ENCODE measurements at regions not wholly inside any gene's neighbourhood (a gene's known extent, or its start where the extent isn't known, plus 50 kb on each side); places are given as distances from the start of the nearest gene placed in this dataset. TPM values are rescaled to one million over a fixed set of nuclear protein-coding genes. Genes with fewer than 3 reads are reported as not detected.
"Not testable (repeated sequence)": the region's sequence is repeated elsewhere in the genome, so short reads cannot be mapped to it uniquely, and the experiment has no call there.

DNA sequence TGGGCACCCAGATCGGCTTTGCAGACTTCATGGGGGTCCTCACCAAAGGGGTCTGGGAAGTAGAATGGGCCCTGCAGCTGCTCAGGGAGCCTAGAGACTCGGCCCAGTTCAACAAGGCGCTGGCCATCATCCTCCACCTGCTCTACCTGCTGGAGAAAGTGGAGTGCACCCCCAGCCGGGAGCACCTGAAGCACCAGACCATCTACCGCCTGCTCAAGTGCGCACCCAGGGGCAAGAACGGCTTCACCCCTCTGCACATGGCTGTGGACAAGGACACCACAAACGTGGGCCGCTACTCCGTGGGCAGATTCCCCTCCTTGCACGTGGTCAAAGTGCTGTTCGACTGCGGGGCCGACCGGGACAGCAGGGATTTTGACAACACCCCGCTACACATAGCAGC lies 515.0 kb downstream of the TUBA3C start:
- not testable (repeated sequence) for DNase-seq (ENCODE audit: low read depth)

DNA sequence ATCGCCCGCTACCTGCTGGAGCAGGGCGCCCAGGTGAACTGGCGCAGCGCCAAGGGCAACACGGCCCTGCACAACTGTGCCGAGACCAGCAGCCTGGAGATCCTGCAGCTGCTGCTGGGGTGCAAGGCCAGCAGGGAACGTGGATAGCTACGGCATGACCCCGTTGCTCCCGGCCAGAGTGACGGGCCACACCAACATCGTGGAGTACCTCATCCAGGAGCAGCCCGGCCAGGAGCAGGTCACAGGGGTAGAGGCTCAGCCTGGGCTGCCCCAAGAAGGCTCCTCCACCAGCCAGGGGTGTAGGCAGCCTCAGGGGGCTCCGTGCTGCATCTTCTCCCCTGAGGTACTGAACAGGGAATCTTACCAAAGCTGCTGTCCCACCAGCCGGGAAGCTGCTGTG lies 515.9 kb downstream of the TUBA3C start:
- not testable (repeated sequence) for DNase-seq (ENCODE audit: low read depth)

DNA sequence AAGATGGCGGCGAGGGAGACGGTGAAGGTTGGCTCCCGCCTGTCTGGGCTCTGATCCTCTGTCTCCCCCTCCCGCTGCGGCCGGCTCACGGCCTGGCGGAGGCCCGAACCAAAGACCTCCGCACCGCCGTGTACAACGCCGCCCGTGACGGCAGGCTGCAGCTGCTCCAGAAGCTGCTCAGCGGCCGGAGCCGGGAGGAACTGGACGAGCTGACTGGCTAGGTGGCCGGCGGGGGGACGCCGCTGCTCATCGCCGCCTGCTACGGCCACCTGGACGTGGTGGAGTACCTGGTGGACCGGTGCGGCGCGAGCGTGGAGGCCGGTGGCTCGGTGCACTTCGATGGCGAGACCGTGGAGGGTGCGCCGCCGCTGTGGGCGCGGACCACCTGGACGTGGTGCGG lies 516.5 kb downstream of the TUBA3C start:
- DNase-seq (ENCODE audit: low read depth): not testable (repeated sequence)

DNA sequence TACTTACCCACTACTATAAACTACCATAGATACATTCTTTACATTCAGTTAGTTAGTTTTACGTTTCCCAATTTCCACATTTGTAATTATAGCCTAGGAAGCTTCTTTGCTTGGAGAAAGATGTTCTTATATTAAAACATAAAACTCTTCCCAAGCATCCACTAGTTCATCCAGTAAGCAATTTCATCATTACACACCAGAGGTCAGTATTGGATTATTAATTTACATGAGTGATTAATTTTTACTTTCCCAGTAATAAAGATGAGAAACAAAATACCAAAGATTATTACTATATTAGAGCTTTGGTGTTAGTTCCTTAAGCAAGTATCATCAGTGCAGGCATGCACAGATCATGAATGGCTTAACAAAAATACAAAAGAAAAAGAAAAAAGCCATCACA lies 518.4 kb downstream of the TUBA3C start:
- not testable (repeated sequence) for DNase-seq (ENCODE audit: low read depth)

DNA sequence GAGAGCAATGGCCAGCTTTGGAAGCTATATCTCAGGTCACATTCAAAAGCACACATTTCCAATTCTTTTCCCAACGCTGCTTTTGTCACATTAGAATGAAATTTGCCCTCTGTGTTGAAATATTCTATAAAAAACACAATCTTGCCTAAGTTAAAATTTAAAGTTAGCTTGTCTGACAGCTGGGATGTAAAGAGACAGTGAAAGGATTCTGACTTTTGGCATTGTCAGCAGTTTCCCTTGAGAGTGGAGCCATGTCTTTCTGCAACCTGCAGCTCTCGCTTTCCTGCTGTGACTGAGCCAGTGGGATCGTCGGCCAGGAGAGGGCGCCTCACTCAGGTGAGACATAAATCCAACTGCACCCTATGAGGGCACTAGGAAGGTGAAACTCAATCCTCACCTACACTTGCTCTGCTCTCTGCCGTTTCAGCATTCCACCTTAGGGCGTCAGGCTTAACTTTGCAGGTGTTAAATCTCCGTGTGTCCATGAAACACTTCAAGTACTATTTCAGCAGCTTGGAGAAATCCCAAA lies 537.9 kb downstream of the TUBA3C start:
- peak; percentile 13 for DNase-seq (ENCODE audit: low read depth)

DNA sequence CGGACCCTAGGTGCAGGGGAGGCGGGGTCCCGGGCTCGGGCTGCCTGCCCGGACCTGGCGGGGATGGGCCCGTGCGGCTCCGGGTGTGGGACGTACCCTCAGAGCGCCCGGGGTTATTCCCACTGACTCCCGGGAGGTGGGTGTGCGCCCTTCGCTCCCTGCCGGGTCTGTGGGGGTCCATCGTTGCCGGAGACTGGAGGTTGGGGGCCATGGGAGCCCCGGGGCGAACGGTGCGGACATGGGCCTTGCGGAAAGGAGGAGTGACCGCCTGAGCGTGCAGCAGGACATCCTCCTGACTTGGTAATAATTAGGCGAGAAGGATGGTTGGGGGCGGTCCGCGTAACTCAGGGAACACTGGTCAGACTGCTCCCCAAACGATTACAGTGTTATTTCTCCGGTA lies 552.7 kb downstream of the TUBA3C start:
- not testable (repeated sequence) for DNase-seq (ENCODE audit: low read depth)

DNA sequence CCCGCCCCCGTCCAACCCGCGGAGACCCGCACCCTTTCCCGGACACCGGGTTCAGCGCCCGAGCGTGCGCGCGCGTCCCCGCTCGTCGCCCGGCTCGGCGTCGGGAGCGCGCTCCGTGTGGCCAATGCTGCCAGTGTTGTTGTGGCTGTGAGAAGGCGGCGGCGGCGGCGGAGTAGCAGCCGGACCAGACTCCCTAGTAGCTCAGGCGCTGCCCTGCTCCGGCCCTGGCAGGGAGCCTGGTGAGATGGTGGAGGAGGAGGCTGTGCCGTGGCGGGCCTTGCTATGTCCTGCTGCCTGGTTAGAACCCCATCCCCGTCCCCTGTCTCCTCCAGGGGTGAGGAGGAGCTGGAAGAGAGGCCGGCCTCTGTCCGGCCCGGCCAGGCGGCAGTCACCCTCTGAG lies 553.2 kb downstream of the TUBA3C start:
- DNase-seq (ENCODE audit: low read depth): no peak

DNA sequence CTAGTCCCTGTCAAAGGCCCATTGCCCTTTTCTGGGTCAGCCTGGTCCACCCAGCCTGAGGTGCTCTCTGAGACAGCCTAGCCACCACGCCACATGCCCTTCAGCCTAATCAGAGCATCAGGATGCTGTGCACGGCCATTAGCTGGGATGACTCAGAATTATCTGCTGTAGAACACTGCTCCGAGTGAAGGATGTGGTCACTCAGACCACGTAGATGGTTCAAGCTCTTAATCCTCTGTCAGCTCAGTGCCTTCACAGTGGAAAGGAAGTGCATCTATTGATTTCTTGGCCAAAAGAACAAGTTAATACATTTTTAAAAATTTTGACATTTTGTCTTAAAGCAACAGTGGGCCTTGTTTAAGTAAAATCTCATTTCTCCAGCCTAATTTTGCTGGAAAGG lies 557.6 kb downstream of the TUBA3C start:
- DNase-seq (ENCODE audit: low read depth): peak; percentile 52

DNA sequence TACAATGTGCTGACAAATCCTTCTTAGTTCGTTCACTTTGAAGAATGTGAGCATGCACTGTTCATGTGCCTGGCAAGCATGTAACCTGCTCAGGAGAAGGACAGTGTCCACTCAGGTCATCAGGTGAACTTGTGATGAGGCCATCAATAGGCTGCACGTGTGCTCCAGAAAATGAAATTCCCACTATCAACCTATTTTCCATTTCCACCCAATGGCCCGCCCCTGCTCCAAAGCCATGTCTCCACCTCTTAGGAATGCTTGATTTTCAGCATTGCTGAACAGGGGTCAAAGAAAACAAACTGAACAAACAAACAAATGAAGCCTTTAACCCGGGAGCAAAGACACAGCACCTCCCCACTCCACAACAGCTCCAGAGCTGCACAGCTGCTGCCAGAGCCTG lies 563.2 kb downstream of the TUBA3C start:
- not testable (repeated sequence) for DNase-seq (ENCODE audit: low read depth)

DNA sequence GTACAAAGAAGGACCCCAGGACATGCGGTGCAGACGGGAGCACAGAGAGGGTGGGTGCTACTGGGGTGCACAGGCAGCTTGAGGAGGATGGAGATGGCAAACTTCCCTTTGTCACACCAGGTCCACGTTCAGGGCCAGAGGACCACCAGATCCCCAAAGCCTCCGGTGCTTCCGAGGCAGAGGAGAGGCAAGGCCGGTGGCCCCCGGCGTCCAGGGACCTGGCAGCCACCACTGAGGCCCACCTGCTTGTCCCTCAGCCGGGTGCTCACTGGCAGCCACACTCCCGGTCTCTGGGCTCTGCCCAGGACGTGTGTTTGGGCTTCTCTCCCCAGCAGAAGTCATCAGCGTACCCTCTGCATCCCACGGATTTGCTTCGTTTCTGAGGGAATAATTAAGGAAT lies 571.1 kb downstream of the TUBA3C start:
- DNase-seq (ENCODE audit: low read depth): not testable (repeated sequence)

DNA sequence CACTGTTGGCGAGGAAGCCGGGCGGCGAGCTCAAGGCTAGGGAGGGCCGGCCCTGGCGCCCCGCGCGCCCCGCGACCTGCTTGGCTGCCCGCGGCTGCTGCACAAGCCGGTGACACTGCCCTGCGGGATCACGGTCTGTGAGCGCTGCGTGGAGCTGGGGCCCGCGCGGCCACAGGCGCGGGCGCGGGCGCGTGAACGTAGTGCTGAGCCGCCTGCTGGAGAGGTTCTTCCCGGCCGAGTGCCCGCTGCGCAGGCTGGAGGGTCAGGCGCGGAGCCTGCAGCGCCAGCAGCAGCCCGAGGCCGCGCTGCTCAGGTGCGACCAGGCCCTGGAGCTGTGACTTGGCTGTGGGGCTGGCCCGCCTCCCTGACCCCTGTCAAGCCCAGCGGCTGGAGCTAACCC lies 572.3 kb downstream of the TUBA3C start:
- DNase-seq (ENCODE audit: low read depth): not testable (repeated sequence)

DNA sequence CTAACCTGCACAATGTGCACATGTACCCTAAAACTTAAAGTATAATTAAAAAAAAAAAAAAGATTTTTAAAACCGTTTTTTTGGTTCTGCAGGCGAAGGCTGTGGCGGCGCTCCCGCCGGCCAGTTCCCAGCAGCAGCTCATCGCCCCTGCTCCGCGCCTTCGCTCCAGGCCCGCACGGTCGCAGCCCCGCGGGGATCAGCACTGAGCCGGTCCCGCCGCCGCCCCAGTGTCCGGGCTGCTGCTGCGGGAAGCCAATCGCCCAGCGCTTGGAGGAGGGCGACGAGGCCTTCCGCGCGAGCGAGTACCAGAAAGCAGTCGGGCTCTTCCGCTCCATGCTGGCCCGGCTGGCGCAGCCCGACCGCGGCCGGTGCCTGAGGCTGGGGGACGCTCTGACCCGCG lies 572.8 kb downstream of the TUBA3C start:
- not testable (repeated sequence) for DNase-seq (ENCODE audit: low read depth)

DNA sequence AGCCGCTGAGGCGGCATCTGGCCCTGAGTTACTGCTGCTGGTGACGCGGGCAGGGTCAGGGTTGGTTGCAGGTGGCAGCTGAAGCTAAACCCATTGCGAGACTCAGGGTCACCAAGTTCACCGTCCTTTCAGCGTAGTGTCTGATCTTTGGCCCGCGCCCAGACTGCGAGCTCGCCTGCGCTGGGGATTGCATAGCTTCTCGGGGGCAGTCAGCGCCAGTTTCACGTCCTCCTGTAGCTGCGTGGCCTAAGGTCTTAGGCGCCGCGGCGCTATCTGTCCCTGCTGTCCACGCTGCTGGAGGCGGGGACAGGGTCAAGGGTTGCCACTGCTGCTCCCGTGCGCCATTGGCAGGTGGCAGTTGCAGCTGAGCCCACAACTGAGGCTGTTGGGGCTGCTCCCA lies 581.3 kb downstream of the TUBA3C start:
- DNase-seq (ENCODE audit: low read depth): not testable (repeated sequence)

DNA sequence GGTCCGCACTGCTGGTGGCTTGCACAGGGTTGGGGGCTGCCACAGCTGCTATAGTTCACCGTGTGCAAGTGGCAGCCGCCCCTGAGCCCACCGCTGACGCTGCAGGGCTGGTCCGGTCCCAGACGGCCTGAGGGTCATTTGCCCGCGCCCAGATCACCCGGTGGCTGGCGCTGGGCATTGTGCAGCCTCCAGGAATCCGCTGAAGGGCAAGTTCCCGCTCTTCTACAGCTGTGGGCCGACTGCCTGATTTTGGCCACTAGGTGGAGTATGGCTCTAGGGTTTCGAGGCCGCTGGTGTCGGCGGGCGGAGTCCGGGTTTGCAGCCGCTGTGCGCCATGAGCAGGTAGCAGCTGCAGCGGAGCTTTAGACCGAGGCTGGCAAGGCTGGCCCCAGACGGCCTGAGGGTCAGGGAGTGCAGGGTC lies 581.8 kb downstream of the TUBA3C start:
- peak; percentile 22 for DNase-seq (ENCODE audit: low read depth)

DNA sequence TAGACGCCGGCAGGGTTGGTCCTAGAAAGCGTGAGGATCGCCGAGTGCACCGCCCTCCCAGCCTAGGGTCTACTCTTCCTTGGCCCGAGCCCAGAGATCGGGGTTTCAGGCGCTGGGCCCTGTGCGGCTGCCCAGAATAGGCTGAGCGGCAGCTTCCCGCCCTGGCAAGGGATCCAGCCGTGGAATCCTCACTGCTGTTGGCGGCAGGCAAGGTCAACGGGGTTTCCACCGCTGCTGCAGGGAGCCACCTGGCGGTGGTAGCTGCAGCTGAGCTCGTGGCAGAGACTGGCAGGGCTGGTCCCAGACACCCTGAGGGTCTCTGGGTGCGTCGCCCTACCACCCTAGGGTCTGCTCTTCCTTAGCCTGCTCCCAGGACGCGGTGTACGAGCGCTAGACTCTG lies 583.1 kb downstream of the TUBA3C start:
- DNase-seq (ENCODE audit: low read depth): peak; percentile 26

DNA sequence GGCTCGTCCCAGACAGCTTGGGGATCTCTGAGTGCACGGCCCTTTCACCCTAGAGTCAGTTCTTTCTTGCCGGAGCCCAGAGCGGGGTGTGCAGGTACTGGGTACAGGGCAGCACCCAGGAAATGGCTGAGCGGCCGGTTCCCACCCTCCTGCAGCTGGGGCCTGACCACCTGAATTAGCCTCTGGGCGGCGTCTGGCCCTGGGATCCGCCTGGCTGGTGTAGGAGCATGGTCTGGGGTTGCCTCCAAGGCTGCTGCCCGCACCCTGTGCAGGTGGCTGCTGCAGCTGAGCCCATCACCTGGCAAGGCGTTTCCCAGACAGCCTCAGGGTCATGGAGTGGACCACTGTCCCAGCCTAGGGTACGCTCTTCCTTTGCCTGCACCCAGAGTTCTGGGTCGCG lies 583.7 kb downstream of the TUBA3C start:
- DNase-seq (ENCODE audit: low read depth): not testable (repeated sequence)

DNA sequence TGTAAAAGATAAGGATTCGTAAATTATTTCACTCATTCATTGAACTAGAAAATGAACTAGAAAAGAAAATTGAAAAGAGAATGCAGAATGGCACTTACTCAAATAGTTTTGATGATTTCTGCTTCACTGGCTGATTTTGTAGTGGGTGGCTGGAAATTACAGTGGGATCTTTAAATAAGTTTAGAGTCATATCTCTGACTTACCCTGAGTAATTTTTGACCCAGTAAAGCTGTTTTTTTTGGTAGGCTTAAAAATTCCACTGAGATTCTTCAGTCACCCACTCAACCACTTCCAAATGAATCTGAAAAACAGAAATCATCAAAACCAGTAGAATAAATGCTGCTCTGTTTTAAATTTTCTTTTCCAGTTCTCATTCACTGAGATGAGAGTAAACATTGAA lies 604.5 kb downstream of the TUBA3C start:
- not testable (repeated sequence) for DNase-seq (ENCODE audit: low read depth)

DNA sequence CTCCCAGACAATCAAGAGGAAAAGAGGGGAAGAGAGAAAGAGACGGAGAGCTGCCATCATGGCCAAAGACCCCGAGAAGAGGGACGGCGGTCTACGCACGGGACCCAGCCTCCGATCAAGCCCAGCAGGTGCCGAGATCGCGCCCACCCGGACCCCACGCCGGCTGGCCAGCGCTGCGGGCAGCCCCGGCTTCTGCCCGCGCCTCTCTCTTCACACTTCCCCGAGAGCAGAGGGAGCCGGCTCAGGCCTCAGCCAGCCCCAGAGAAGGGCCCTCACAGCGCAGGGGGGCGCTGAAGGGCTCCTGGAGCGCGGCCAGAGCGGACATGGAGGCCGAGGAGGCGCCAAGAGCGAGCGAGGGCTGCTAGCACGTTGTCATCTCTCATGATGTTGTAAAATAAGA lies 613.7 kb downstream of the TUBA3C start:
- not testable (repeated sequence) for DNase-seq (ENCODE audit: low read depth)

Small RNAs in the stretch of these regions (small RNA-seq; reads per million reads assigned to genes)
- not detected for gene LINC00328-2P
- gene RNA5SP24: not detected
- not detected for gene RNU6-55P
- gene RNU6-76P: not detected
